ENCODE measurements at regions not wholly inside any gene's neighbourhood (a gene's known extent, or its start where the extent isn't known, plus 50 kb on each side); places are given as distances from the start of the nearest gene placed in this dataset.

DNA sequence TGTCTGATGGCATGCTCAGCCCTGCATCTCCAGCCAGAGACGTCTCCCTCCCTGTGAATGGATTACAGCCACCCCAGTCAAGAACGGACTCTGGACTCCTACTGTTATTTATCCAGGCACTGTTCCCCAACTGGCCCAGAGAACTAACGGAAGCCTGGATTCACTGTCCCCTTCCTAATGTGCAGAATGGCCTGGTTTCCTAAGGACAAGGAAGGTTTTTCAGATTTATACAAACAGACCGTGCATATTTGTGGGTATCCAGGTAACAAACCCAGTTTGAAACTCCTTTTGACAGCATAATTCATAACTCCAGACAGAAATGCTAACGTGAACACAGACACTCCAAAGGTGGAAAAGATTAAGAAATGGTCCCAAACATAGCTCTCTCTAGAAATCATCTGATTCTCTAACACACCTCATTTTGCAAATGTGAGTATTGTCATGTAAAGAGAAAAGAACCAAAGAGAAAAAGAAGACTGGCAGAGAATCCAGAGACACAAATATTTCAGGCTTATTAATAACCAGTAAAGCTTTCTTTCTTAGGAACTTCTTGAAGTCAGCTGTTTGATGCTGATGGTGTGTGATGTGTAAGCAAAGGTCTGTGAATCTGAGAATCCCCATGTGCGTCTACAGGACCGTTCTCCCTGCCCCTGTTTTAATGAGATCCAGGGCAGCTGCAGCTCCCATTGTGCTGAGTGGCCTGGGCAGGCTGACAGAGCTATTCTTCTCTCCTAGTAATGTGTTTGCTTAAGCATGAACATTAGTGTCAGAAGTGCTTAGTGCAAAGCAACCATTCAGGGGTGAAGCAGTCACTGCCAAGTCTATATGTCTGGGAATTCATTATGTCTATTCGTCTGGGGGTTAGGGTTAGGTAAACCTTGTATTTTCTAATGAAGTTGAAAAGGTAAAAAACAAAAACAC, 86.8 kb upstream of the HIF1A start:
- H2AFZ ChIP-seq (ENCODE audit: low read depth, low read length) = no peak overlapping the region
- no peak overlapping the region for H3K9ac ChIP-seq (ENCODE audit: low read length)
- H3K4me1 ChIP-seq (ENCODE audit: low read length) = peaks cover 3% of the 10 kb centered on the region; the same call in 1 of the 2 replicates
- no peak overlapping the region for H3K4me2 ChIP-seq (ENCODE audit: low read length)
- H3K4me3 ChIP-seq (ENCODE audit: low read length) = no peak overlapping the region
- H3K27ac ChIP-seq (ENCODE audit: low read length) = no peak overlapping the region
- peaks cover 7% of the 10 kb centered on the region; the same call in 1 of the 2 replicates for H3K27me3 ChIP-seq (ENCODE audit: low read depth, low read length)
- no peak for TF ChIP-seq EZH2phosphoT487 (IDR thresholded peaks at IDR 0.05; ENCODE audit: low read depth)
- TF ChIP-seq, protein P1, sequence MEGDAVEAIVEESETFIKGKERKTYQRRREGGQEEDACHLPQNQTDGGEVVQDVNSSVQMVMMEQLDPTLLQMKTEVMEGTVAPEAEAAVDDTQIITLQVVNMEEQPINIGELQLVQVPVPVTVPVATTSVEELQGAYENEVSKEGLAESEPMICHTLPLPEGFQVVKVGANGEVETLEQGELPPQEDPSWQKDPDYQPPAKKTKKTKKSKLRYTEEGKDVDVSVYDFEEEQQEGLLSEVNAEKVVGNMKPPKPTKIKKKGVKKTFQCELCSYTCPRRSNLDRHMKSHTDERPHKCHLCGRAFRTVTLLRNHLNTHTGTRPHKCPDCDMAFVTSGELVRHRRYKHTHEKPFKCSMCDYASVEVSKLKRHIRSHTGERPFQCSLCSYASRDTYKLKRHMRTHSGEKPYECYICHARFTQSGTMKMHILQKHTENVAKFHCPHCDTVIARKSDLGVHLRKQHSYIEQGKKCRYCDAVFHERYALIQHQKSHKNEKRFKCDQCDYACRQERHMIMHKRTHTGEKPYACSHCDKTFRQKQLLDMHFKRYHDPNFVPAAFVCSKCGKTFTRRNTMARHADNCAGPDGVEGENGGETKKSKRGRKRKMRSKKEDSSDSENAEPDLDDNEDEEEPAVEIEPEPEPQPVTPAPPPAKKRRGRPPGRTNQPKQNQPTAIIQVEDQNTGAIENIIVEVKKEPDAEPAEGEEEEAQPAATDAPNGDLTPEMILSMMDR (IDR thresholded peaks at IDR 0.05; ENCODE audit: low read depth, low read length) = no peak
- no peaks in the 10 kb centered on the region for H3K79me2 ChIP-seq (ENCODE audit: low read length)
- no peaks in the 10 kb centered on the region for H3K9me3 ChIP-seq (ENCODE audit: insufficient read depth, low read length)
- no peaks in the 10 kb centered on the region for H4K20me1 ChIP-seq (ENCODE audit: insufficient read depth, low read length)
- no peaks in the 10 kb centered on the region for H3K36me3 ChIP-seq (replicated peaks; ENCODE audit: low read depth, low read length)

DNA sequence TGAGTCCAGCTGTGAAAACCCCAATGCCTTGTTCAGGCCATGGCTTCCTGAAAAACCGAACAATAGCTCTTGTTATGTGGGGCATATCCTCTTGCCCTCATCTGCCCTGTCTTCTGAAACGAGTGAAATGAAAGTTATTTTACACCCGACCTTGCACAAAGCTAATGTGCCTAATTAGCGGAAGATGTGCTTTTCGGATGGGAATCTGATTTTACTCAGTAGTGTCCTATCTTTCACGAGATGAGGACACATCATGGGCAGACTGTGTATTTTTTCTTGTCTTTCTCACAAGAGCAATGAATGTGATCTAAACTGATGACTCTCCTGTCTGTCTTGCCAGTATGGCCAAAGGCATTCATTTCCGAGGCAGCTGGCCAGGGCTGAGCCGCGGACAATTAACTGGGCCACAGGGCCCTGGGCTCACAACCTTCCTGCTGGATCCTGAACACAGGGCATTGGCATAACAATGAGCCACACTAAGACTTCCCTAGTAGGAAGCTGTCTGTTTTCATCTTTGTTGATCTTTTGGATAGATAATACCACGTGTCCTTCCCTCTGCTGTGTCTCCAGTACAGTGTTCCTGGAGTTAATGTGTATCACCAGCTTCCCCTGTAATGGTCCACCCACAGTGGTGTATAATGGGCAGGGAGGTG, 86.0 kb upstream of the HIF1A start:
- Histone ChIP-seq H3K36me3 (replicated peaks; ENCODE audit: low read depth, low read length) (no peaks in the 10 kb centered on the region), H3K9ac (ENCODE audit: low read length) (no peak overlapping the region), H3K79me2 (ENCODE audit: low read length) (no peaks in the 10 kb centered on the region), H3K27ac (ENCODE audit: low read length) (no peak overlapping the region), H3K9me3 (ENCODE audit: insufficient read depth, low read length) (no peaks in the 10 kb centered on the region), H3K4me3 (ENCODE audit: low read length) (no peak overlapping the region), H4K20me1 (ENCODE audit: insufficient read depth, low read length) (no peaks in the 10 kb centered on the region), H2AFZ (ENCODE audit: low read depth, low read length) (no peak overlapping the region), H3K4me2 (ENCODE audit: low read length) (no peak overlapping the region), H3K4me1 (ENCODE audit: low read length) (peaks cover 3% of the 10 kb centered on the region; the same call in 1 of the 2 replicates), H3K27me3 (ENCODE audit: low read depth, low read length) (peaks cover 7% of the 10 kb centered on the region; the same call in 1 of the 2 replicates)
- no peak for TF ChIP-seq EZH2phosphoT487 (IDR thresholded peaks at IDR 0.05; ENCODE audit: low read depth)
- TF ChIP-seq, protein P1 (IDR thresholded peaks at IDR 0.05; ENCODE audit: low read depth, low read length) = no peak

DNA sequence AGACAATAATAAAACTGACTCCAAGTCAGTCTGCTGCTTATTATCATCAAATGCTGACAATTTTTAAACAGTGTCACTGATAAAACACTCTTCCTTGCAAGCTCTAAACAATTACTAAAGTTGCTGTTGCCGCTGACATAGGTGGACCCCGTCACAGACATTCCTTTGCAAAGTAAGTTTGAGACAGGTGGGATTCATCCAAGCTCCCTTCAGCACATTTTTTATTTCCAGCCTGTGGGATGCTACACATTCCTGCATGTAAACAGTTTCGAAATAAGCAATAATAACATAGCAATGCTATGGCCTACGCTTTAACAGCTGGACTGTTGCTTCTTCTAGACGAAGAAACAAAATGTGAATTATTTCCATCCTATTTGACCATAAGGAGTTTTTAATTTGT, 85.4 kb upstream of the HIF1A start:
- H3K27ac ChIP-seq (ENCODE audit: low read length) = no peak overlapping the region
- peaks cover 7% of the 10 kb centered on the region; the same call in 1 of the 2 replicates for H3K27me3 ChIP-seq (ENCODE audit: low read depth, low read length)
- H3K36me3 ChIP-seq (replicated peaks; ENCODE audit: low read depth, low read length) = no peaks in the 10 kb centered on the region
- H3K9me3 ChIP-seq (ENCODE audit: insufficient read depth, low read length) = no peaks in the 10 kb centered on the region
- no peak overlapping the region for H2AFZ ChIP-seq (ENCODE audit: low read depth, low read length)
- no peaks in the 10 kb centered on the region for H3K79me2 ChIP-seq (ENCODE audit: low read length)
- H3K4me2 ChIP-seq (ENCODE audit: low read length) = no peak overlapping the region
- H4K20me1 ChIP-seq (ENCODE audit: insufficient read depth, low read length) = no peaks in the 10 kb centered on the region
- H3K9ac ChIP-seq (ENCODE audit: low read length) = no peak overlapping the region
- peaks cover 3% of the 10 kb centered on the region; the same call in 1 of the 2 replicates for H3K4me1 ChIP-seq (ENCODE audit: low read length)
- no peak for TF ChIP-seq EZH2phosphoT487 (IDR thresholded peaks at IDR 0.05; ENCODE audit: low read depth)
- TF ChIP-seq, protein P1 (IDR thresholded peaks at IDR 0.05; ENCODE audit: low read depth, low read length) = no peak
- H3K4me3 ChIP-seq (ENCODE audit: low read length) = no peak overlapping the region

DNA sequence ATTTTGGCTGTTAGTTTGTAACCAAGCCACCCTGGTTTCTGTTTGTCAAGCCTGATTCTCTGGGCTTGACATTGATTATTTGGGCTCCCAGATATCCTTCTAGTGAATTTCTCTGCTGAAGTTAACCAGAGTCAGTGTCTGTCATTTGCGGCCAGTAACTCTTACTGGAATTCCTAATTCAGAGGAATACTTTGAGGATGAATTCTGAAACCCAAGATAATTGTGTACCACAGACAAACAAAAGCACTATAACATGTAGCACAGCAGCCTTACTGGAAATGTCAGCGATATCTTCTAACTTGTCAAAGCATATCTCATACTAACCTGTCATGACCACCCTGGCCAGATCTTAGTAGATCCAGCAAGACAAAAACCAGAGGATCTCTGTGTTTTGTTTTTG, 84.4 kb upstream of the HIF1A start:
- Histone ChIP-seq H3K9ac (ENCODE audit: low read length) (no peak overlapping the region), H3K4me2 (ENCODE audit: low read length) (no peak overlapping the region)

More for the DNA sequence above, 84.4 kb upstream of the HIF1A start:
- Histone ChIP-seq H2AFZ (ENCODE audit: low read depth, low read length) (no peak overlapping the region), H3K27ac (ENCODE audit: low read length) (no peak overlapping the region), H3K9me3 (ENCODE audit: insufficient read depth, low read length) (no peaks in the 10 kb centered on the region), H3K36me3 (replicated peaks; ENCODE audit: low read depth, low read length) (no peaks in the 10 kb centered on the region), H3K27me3 (ENCODE audit: low read depth, low read length) (peaks cover 7% of the 10 kb centered on the region; the same call in 1 of the 2 replicates), H3K4me1 (ENCODE audit: low read length) (peaks cover 3% of the 10 kb centered on the region; the same call in 1 of the 2 replicates), H3K4me3 (ENCODE audit: low read length) (no peak overlapping the region), H3K79me2 (ENCODE audit: low read length) (no peaks in the 10 kb centered on the region), H4K20me1 (ENCODE audit: insufficient read depth, low read length) (no peaks in the 10 kb centered on the region)
- TF ChIP-seq, protein P1 (IDR thresholded peaks at IDR 0.05; ENCODE audit: low read depth, low read length) = no peak
- no peak for TF ChIP-seq EZH2phosphoT487 (IDR thresholded peaks at IDR 0.05; ENCODE audit: low read depth)
